Fibroblast of pulmonary artery (primary cell): ENCODE measurements at regions not wholly inside any gene's neighbourhood (a gene's known extent, or its start where the extent isn't known, plus 50 kb on each side); places are given as distances from the start of the nearest gene placed in this dataset.

ENCODE experiments used
- DNase-seq: peaks from one replicate; pipeline ENCODE4 v3.0.0-alpha.2; 2010; ENCODE audit warnings: low read depth
- H3K4me3 ChIP-seq: replicated peaks from 2 replicates; pipeline ENCODE4 v1.5.1; 2011; ENCODE audit warnings: low read depth, mild to moderate bottlenecking, control low read depth, low read length, moderate library complexity
- CTCF ChIP-seq: IDR thresholded peaks from 2 replicates; pipeline ENCODE4 v1.5.1; 2011; ENCODE audit warnings: mild to moderate bottlenecking, control low read depth, low read length, inconsistent platforms; ENCODE audit errors: missing control alignments

- no peak for TF ChIP-seq CTCF
- DNase-seq = no peak
- H3K4me3 ChIP-seq = no peak overlapping the region
These were observed 213.3 kb downstream of the BMP4 start for GRCh38 chr14:53743371-53743770.

- no peak overlapping the region for H3K4me3 ChIP-seq
- DNase-seq = no peak
- TF ChIP-seq CTCF = no peak
These were observed 214.4 kb downstream of the BMP4 start for GRCh38 chr14:53742233-53742620.

GRCh38 chr14:53741479-53742232, 215.0 kb downstream of the BMP4 start:
- TF ChIP-seq CTCF = no peak
- no peak overlapping the region for H3K4me3 ChIP-seq
- DNase-seq = no peak

- H3K4me3 ChIP-seq = no peak overlapping the region
- no peak for DNase-seq
These were observed 216.1 kb downstream of the BMP4 start for GRCh38 chr14:53740570-53740969.

GRCh38 chr14:53735916-53736315, 220.7 kb downstream of the BMP4 start:
- H3K4me3 ChIP-seq = no peak overlapping the region
- TF ChIP-seq CTCF = no peak
- DNase-seq = no peak

More at GRCh38 chr14:53740570-53740969, 216.1 kb downstream of the BMP4 start:
- no peak for TF ChIP-seq CTCF

- no peak for DNase-seq
- TF ChIP-seq CTCF = no peak
- no peak overlapping the region for H3K4me3 ChIP-seq
These were observed 233.4 kb downstream of the BMP4 start for GRCh38 chr14:53723221-53723620.

- TF ChIP-seq CTCF = no peak
- H3K4me3 ChIP-seq = no peak overlapping the region
- no peak for DNase-seq
These were observed 237.1 kb downstream of the BMP4 start for GRCh38 chr14:53719536-53719935.
